ENCODE measurements at regions not wholly inside any gene's neighbourhood (a gene's known extent, or its start where the extent isn't known, plus 50 kb on each side); places are given as distances from the start of the nearest gene placed in this dataset.

DNA sequence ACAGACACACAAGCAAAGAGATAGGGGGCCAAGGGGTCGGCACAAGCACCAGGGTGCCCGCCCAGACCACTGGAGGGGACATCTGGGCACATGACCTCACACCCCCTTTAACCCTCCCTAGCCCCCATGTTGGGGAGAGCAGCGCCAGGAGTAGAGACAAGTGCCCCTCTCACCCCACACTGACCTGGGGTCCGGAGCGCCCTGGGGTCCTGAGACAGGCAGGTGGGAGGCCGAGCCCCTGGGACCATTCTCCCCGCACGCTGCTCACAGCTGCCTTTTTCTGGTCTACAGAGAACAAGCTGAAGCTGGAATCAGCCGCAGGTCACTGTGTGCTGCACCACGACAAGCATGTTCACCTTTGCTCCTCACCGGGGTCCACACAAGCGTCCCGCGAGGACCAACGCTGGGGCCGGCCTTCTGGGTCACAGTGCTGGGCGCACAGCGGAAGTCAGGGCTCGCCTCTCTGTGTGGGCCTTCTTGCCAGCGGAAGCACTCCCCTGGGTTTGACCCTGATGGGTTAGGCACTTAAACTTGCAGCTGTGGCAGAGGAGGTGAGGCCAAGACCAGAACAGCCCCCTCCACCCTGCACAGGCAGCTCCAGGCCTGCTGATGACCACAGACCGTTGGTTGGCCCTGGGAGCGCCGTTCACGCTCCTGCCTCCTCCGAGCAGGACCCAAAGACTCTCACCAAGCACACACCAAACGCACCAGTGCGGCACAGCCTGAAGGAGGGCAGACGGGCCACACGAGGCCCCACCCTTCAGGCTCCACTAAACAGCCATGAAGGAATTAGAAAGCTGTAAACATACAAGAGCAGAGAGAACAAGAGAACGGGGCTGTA lies 275.3 kb downstream of the EIPR1 start:
- peak in 1 of 7 donors; percentile 39 for DNase-seq
- H3K27me3 ChIP-seq = no peaks in the 10 kb centered on the region
- no peak overlapping the region for H3K4me3 ChIP-seq
- H3K9me3 ChIP-seq (replicated peaks in 1 of 3) = no peaks in the 10 kb centered on the region
- H3K36me3 ChIP-seq (replicated peaks in 1 of 2) = no peaks in the 10 kb centered on the region
- WGBS, 4 donors = 88 to 95% (median 91%) methylated on average over 18 to 30 of the region's 30 CpGs
- TF ChIP-seq CTCF (IDR thresholded peaks at IDR 0.05) = no peak
- TF ChIP-seq POLR2A (IDR thresholded peaks at IDR 0.05) = no peak
- no peak overlapping the region for H3K27ac ChIP-seq
- intact Hi-C loops (cut with DNase I) = no loop called here
- no peaks in the 10 kb centered on the region for H3K4me1 ChIP-seq (replicated peaks in 1 of 2)

DNA sequence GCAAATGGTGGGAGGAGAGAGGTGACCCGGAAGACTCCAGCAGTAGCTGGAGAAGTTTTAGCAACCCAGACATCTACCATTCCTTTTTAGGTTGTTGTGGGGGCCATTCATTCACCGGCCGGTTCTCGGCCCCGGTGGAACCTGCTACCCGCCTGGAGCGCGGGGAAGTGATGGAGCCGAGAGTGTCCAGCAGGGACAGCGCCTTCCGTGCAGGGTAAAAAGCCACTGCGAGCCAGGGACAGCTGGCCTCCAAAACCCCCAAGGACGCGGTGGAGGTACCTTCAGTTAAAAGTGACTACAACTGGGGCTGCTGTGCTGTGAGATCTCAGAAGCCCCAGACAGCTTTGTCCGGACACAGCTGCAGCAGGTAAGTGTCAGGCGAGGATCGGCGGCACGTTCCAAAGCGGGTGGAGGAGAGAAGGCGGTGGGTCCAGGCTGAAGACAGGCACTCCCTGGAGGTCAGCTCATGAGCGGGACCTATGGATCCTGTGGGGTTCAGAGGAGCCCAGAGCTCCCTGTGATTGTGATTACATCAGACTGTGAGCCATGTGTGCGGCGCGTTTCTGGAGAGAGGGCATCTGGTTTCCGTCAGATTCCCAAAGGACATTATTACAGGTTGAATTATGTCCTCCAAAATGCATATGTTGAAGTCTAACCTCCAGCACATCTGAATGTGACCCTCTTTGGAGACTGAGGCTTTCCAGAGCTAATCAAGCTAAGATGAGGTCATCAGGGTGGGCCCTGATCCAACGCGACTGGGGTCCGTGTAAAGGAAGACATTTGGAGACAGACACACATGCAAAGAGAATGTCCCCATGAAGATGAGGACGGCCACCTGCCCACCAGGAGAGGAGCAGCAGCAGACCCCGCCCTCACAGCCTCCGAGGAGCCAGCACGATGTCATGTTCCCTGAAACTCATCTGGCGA lies 276.3 kb downstream of the EIPR1 start:
- intact Hi-C loops (cut with DNase I) = no loop called here
- Histone ChIP-seq H3K4me3 (no peak overlapping the region), H3K36me3 (replicated peaks in 1 of 2) (no peaks in the 10 kb centered on the region), H3K4me1 (replicated peaks in 1 of 2) (no peaks in the 10 kb centered on the region), H3K27ac (no peak overlapping the region), H3K27me3 (no peaks in the 10 kb centered on the region), H3K9me3 (replicated peaks in 1 of 3) (no peaks in the 10 kb centered on the region)
- peak in 1 of 7 donors; percentile 52 for DNase-seq
- TF ChIP-seq CTCF (IDR thresholded peaks at IDR 0.05) (no peak), POLR2A (IDR thresholded peaks at IDR 0.05) (no peak)
- WGBS, 4 donors = 81 to 91% (median 84%) methylated on average over 32 to 34 of the region's 34 CpGs

GRCh38 chr2:3100386-3100785 lies 277.2 kb downstream of the EIPR1 start:
- 60 to 77% (median 71%) methylated on average over 4 to 8 of the region's 8 CpGs for WGBS, 4 donors
- Histone ChIP-seq H3K27ac (no peak overlapping the region), H3K4me3 (no peak overlapping the region), H3K27me3 (no peaks in the 10 kb centered on the region), H3K36me3 (replicated peaks in 1 of 2) (no peaks in the 10 kb centered on the region), H3K9me3 (replicated peaks in 1 of 3) (no peaks in the 10 kb centered on the region), H3K4me1 (replicated peaks in 1 of 2) (no peaks in the 10 kb centered on the region)
- intact Hi-C loops (cut with DNase I) = no loop called here
- DNase-seq = peak in 1 of 7 donors; percentile 20
- TF ChIP-seq POLR2A (IDR thresholded peaks at IDR 0.05) = no peak

- Histone ChIP-seq H3K4me3 (no peak overlapping the region), H3K27ac (no peak overlapping the region), H3K36me3 (replicated peaks in 1 of 2) (no peaks in the 10 kb centered on the region), H3K9me3 (replicated peaks in 1 of 3) (no peaks in the 10 kb centered on the region), H3K4me1 (replicated peaks in 1 of 2) (no peaks in the 10 kb centered on the region), H3K27me3 (no peaks in the 10 kb centered on the region)
- TF ChIP-seq CTCF (IDR thresholded peaks at IDR 0.05) = no peak
- TF ChIP-seq POLR2A (IDR thresholded peaks at IDR 0.05) = no peak
- peak in 1 of 7 donors; percentile 31 for DNase-seq
- intact Hi-C loops (cut with DNase I) = no loop called here
- WGBS, 4 donors = 88 to 92% (median 88%) methylated on average over 10 to 12 of the region's 12 CpGs
Observed at GRCh38 chr2:3099860-3100234, 277.8 kb downstream of the EIPR1 start.
